Stimulated activated CD4-positive, alpha-beta T cell treated with anti-CD3 and anti-CD28 coated beads, Interleukin-12 subunit alpha, Interleukin-12 subunit beta, amount 100 ng/mL, for 24 hours (primary cell): ENCODE measurements at regions not wholly inside any gene's neighbourhood (a gene's known extent, or its start where the extent isn't known, plus 50 kb on each side); places are given as distances from the start of the nearest gene placed in this dataset.
"Not testable (repeated sequence)": the region's sequence is repeated elsewhere in the genome, so short reads cannot be mapped to it uniquely, and the experiment has no call there.

Source experiments
- DNase-seq, 2 experiments: peaks; one replicate each; pipeline ENCODE4 v3.0.0-alpha.2; 2020; ENCODE audit warnings: low read depth in 2 of 2

DNA sequence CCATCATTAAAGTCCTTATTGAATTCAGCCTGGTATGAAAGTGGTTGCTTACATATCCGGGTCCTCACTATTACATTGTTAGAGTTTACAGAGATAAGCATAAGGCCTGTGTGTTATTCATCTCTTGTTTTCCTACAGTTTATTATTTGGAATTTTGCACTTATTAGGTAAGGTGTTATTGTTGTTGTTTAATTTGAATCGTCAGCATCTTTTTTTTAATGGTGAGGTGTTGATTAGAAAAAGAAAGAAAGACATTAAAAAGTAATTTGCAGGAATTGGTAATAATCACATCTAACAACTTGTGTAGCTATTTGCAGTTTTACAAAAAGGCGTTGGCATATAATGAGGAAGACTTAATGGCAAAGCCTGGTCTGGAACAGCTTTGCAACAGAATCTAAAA, 158.6 kb downstream of the SAMD5 start:
- DNase-seq, result no peak

DNA sequence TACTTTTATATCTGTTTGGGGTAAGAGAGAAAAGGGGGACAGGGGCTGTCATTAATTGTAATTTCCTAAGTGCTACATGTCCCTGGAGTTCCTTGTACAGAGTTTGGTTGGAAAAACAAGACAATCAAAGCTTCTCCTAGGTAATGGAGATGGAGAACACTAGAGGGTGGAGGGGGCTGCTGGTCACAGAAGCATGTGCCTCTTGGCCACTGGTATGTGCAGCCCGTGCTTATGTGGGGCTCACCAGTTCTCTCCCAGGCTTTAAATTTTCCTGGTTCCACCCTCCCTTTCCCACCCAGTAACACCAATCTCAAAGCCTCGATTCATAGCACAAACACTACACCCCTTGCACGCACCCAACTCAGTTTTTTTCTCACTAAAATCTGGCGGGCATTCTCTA, 165.6 kb downstream of the SAMD5 start:
- no peak for DNase-seq

DNA sequence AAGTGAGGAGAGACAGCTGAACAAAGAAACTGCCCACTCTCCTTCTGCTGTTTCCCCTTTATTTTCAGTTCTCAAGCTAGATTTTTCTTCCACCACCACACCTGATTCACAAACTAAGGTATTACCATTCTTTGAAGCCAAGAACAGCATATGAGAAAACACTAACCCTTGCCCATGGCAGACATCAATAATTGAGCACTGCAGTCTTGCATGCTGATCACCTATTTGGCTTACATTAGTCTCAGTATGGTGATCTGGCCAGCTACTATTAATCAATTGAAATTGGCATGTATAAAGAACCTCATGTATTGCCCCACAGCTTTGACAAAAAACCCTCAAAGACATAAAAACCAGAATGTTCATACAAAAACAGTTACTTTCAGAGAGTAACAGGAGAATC, 166.3 kb downstream of the SAMD5 start:
- no peak for DNase-seq

DNA sequence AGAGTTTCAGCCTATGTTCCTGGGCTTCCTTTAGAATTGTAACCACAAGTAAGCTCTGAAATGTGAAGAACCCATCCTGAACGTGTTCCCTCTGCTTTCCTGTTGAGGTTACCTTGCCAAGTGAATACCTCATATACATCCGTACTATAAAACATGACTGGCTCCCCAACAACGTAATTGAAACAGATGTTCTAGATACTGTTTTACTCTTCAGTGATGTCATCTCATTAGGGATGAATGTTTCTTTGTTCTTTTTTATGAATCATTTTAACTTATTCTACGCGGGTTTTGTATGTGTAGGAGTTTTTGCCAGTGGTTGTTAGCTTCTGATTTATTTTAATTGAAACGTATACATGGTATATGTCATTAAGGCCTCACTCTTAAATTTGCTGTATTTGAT, 166.8 kb downstream of the SAMD5 start:
- DNase-seq, result no peak

DNA sequence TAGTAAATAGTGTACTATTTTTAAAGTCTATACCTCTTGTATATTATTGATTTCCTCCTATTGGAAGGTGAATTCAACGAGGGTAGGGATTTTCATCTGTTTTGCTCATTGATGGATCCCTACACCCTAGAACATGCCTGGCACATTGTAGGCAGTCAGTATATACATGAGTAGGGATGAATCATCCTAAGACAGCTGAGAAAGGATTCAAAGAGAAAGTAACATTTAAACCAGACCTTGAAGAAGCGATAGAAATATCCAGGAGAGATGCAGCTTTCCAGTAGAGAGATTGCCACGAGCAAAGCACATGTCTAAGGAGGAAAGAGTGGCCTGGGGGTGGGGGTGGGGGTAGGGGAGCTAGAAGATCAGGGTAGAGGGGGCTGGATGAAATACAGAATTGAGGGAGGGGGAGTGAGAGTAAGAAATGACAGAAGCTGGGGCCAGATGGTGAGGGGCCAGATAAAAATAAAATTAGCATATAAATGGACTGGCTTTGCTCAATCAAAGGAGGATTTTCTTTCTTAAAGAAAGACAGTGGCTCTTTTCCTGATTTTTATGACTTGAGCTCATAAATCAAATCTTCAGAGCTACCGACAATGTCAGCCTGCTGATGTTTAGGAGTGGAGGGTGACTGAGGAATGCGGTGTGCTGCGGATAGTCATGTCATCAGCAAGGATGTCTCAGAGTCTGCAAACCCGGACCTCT, 168.2 kb downstream of the SAMD5 start:
- no peak for DNase-seq

DNA sequence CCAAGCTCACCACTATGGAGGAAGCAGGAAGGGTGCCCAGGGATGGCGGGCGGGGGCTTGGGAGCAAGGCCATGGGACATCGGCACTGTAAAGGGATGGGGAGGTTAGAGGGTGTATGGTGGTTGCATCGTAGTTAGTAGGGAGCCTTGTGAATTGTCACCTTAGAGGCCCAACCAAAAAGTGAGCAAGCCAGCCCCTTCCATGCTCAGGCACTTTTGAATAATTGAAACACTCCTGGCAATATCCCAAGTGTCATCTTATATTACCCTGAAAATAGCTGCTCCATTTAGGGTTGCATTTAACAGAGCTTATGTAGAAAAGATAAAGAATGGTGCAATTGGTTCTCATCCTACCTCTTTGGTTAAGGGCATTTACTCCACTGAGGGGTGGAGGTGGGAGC, 169.2 kb downstream of the SAMD5 start:
- no peak for DNase-seq

DNA sequence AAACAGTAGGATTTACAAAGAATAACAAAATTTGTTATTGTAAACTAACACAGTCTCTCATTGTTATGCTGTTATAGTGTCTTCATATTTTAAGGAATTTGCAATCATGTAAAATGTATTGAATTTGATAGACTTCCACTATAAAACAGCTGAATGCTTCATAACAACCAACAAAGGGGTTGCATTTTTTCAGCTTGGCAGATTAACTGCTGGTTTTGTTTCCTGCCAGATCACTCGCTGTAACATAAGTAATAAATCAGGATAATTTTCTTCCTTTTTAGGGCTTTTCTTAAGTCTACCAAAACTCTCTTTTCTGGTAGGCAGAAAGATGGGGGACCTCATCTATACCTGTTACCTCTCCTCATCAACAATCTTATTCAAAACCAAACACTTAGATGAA, 169.8 kb downstream of the SAMD5 start:
- no peak for DNase-seq

DNA sequence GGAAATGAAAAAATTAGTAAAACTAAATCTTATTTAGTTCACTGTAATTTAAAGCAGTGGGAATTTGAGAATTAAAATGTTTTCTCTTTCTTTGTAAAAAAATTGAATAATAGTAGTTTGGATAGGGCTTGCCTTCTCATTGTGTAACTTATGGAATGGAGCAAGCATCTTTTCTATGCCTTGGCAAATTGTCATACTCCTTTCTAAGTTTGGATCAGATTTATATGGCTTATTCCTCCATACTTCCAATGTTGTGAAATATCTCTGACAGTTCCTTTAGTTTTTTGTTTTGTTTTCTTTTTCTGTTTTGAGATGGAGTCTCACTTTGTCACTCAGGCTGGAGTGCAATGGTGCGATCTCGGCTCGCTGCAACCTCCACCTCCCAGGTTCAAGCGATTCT, 176.4 kb downstream of the SAMD5 start:
- no peak for DNase-seq

DNA sequence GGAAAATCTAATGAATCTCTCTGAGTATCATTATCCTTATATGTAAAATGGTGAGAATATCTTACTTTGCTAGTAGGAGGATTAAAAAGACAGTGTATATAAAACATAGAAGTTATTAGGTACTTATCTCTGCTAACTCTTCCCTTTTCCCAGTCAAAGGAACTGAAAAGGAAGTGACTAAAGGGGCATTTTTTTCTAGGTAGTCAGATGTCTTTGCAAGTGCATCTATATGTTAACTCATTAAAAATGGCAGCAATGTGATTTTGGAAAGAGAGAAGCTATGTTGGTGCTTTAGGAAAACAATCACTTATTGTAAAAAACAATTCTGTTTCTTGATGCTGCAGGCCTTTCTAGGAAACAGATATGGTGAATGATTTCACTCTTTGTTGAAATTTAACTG, 180.9 kb downstream of the SAMD5 start:
- no peak for DNase-seq

DNA sequence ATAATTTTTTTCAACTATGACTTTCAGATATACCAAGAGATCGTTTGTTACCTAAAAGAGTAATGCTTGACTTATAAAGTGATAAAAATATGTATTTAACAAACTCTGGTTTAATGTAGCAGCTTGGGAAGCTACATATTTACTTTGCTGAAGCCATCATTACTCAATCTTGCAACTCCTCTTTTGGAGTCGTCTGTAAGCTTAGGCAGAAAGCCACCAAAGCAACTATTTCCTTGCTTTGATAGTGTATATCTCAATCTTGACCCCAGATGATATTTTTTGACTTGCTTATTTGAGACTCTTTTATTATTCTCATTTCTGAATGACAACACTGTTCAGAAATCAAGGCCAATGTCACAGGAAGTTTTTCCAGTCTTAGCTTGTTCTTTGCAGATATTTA, 183.0 kb downstream of the SAMD5 start:
- DNase-seq, result no peak

DNA sequence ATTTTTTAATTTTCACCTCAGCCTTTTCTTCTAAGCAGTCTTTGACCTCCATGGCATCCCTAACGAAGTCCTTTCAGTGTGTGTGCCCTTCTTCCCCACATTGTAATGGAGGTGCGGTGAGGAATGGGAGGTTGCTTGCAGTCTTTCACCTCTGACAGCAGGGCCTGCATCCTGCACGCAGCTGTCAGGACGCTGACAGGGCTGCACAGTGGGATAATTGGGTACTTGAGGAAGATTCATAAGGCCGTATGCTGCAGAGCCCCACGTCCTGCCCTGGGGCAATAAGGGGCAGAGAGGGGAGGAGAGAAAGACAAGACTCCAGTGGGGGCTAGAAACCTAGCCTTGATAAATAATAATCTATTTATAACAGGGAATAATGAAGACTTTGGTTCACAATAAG, 184.7 kb downstream of the SAMD5 start:
- no peak for DNase-seq

DNA sequence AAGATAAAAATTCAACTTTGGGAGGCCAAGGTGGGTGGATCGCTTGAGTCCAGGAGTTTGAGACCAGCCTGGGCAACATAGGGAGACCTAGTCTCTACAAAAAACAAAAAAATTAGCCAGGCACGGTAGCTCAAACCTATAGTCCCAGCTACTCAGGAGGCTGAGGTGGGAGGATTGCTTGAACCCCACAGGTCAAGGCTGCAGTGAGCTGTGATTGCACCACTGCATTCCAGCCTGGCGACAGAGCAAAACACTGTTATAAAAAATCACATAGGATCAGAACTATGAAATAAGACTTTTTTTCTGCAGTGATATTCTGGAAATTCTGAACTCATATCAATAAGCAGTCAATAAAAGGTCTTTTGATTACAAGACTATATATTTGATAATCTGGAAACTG, 186.1 kb downstream of the SAMD5 start:
- not testable (repeated sequence) for DNase-seq

DNA sequence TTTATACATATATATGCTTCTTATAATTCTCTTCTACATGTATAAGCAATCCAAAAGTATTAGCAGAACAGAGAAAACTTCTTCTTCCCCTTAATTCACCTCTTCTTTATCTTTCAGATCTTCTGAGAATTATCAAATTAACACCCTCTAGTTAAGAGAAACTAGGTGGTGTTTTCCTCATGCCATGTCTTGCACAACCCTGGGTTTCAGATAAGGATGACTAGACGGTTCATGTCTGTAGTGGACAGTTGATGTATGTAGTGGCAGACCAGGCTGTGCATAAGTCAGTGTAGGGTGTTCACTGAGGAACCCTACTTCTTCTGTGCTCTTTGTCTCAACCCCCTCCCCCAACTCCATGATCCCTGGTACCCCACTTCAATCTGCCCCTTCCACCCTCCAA, 187.3 kb downstream of the SAMD5 start:
- no peak for DNase-seq

DNA sequence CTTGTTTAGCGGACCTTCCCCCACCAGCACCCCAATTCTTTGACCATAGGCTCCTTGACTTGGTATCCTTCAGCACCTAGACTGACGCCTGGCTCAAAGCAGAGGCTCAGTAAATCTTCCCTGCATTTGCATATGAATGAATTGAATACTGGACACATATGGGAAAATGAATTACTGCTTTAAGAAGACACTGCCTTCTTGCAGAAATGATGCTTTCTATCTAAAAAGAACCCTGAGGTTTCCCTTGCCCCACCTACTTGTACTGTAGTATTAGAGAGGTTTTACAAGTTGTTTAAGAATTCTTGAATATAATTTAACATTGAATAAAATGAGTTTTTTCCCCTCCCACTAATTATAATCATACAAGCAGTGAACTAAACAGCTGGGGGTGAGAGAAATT, 190.7 kb downstream of the SAMD5 start:
- no peak for DNase-seq

DNA sequence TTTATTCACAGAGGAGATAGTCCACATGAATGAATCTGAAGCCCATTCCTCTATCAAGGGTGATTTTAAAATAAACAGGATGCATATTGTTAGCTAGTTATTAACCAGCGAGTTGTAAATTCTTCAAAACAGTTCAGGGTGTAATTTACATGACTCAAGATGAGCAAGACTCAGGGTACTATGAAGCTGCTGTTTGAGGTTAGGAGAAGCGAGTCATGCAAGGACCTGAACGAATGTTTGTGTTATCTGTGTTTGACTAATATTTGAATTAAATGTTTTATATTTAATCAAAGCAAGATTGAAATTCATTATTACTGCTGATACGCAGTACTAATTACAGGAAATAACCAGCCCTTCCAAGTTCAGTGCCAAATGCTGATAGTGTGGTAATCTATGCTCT, 191.1 kb downstream of the SAMD5 start:
- no peak for DNase-seq

DNA sequence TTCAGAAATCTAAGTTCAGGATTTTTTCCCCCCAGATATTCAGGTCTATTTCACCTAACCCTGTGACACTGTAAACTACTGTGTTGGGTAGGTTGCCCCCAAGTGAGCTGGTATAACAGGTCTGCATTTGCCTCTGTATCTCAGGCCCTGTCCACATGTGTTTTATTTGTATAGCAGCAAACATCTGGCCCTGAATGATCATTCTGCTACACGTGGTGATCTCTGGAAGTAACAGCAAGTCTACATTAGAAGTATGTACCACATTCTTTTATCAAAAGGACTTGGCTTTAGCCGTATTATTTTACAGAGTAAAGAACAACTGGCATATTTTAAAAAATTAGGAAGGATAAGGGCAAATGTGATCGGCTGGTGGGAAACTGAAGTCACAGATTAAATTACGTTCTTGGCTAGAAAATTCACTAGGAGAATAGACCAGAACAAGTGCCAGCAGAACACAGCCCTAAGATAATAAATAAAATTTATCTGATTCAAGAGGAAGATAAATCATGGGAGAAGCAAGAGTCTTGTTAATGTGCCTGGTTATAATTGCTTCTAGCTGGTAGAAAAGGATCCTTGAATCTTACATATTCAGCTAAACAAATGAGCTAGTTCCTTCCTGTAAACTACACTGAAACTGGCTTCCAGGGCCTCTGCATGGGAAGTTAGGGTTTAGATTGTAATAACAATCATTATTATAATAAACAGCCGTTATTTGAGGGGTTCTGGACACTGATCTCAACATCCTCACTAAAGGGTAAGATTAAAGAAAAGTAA, 192.1 kb downstream of the SAMD5 start:
- no peak for DNase-seq

DNA sequence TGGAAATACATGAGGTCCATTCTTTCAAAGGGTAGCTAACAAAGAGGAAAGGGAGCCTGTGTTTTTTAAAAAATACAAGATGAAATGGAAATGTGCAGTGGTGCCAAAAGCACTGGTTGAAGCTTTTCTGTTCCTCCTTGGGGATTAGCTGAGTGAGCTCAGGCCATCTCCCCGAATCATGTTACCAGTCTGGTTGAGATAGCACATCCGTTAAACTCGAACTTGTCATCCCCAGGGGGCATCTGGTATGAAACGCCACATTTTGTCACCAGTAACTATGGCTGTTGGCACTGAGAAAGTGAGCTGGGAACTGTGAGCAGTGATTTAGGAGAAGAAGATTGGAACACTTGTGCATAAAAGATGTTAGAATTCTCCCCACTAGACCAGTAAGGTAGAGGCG, 196.2 kb downstream of the SAMD5 start:
- no peak for DNase-seq

DNA sequence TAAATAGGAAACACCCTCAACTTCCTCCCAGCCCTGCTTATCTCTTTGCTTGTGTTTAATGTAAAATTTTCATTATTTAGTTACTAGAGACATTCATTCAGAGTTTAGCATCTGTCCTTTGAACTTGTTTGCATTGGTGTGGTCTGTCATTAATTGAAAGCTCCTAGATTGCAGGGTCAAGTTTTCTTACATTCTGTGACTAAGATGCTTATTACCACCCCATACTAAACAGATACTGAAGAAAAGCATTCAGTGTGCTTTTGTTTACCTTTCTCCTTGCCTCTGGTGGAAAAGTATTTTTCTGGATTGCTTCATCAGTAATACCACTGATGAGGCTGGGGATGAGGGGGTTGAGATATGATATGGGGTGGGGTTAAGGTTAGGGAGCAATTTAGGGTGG, 199.0 kb downstream of the SAMD5 start:
- DNase-seq, result no peak

DNA sequence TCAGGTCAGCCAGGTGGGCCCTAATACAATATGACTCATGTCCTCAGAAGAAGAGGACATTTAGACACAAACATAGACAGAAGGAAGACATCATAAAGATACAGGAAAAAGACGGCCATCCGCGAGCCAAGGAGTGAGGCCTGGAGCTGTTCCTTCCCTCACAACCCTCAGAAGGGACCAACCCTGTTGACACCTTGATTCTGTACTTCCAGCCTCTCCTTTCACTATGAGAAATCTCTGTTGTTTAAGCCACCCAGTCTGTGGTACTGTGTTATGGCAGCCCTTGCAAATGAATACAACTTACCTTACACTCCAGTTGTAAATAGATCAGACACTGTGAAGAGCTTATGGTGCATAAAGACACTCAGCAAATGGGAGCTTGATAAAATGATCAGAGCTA, 199.7 kb downstream of the SAMD5 start:
- no peak for DNase-seq

DNA sequence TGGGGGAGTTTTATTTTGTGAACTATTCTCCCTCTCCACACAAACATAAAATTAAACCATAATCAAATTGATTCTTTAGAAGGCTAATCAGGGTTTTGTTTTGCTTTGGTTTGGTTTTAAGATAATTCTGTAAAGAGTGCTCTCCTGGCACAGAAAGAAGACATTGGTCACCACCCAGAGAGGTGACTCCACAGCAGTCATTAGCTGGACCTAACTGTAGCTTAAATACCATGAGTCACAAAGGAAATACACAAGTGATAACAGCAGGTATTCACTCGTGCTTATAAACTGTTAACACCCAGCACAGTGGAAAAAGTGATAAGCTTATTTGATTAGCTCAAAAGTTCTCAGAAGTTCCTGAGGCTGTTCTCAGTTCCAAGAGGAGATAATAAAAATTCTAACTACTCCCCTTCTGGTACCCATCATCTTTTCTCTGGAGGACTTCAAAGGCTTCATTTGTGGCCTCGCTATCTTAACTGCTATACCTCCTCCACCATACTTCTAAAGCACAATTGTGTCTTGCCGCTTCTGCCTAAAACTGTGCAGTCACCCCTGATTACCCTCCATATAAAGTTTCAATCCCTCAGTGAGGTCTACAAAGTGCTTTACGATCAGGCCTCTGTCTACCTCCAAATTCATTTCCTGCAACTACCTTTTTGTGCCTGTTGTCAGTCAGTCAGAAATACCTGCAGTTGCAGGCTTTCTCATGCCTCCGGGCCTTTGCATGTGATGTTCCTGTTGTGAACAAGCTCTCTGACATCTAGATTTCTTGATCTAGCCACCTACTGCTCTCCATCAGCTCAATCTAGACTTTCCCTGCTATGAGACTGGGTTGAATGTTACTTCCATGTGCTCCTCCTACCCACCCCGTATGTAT, 201.1 kb downstream of the SAMD5 start:
- no peak for DNase-seq

DNA sequence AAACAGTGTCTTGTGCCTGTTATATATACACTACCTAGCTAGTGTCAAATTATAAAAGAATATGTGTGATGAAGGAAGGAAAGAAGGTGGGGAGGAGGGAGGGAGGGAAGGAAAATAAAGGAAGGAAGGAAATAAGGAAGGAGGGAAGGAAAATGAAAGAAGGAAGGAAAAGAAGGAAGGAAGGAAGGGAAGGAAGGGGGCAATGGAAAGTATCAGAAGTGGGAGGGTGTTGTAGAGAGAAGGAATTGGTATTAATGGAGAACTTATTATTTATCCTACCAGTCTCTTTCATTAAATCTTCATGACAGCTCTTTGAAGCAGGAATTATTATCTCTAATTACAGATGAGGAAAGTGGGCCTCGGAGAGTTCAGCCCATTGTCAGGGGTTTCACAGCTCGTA, 202.4 kb downstream of the SAMD5 start:
- DNase-seq, result no peak

DNA sequence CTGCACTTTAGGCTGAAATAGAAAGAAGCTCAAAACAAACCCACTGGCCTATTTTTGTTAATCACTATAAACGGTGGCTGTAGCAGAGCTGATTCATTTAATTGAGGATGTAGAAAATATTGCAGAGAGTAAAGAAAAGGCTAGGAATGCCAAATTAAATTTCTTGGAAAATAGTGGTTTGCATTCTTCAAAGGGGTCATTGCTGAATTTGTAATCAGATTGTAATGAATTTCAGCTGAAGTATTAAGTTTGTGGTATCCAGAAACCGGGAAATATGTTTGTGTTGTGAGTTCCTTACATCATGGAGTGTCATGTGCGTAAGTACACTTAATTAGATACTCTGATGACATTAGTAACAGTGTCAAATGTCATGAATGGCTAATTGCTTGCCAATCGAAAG, 203.0 kb downstream of the SAMD5 start:
- DNase-seq, result no peak

DNA sequence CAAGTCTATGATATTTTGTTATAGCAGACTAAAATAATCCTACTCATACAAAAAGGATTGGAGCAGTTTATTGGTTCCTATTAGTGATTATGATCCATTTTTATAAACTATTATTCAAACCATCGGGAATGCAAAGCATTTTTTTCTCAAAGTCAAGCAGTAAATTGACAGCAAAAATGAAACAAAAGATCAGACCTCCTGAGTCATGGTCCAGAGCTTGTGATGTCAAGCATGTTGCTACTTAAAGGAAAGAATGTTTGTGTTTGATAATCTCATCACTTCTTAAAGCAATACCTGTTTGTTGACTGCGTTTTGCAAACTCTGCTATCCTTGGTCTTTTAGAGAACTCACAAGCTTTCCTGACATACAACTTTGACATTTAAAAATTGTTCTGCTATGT, 204.4 kb downstream of the SAMD5 start:
- DNase-seq, result no peak
